ENCODE measurements at regions not wholly inside any gene's neighbourhood (a gene's known extent, or its start where the extent isn't known, plus 50 kb on each side); places are given as distances from the start of the nearest gene placed in this dataset.

DNA sequence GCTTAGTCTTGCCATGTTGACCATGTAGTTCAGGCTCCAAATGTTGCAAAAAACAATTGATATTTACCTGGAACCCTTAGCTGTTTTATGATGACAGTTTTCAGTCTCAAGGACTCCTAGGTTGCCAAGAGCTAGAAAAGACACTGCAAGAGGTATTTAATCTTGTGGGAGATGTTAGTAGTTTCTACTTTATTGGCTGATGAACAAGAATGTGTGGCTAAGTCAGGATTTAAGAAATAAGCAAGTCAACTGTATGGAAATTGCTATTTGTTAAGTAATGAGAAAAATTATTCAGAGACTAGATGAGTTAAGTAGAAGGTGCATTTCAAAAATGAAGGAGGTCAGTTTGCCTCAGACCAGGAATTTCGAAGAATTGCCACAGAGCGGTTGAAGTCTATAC, 639.7 kb upstream of the USP24 start:
- Histone ChIP-seq H3K4me3 (ENCODE audit: insufficient read depth, low read depth, low read length, poor library complexity, severe bottlenecking) (no peak overlapping the region), H3K27me3 (replicated peaks; ENCODE audit: control insufficient read depth, insufficient read depth, low read length, poor library complexity, severe bottlenecking) (no peaks in the 10 kb centered on the region), H3K4me1 (ENCODE audit: control insufficient read depth, insufficient read depth, low read length, poor library complexity, severe bottlenecking) (no peaks in the 10 kb centered on the region), H3K27ac (ENCODE audit: insufficient read depth, low read length, poor library complexity, severe bottlenecking) (no peak overlapping the region), H3K9me3 (ENCODE audit: control insufficient read depth, low read length) (no peaks in the 10 kb centered on the region), H3K36me3 (ENCODE audit: control insufficient read depth, insufficient read depth, low read length) (no peaks in the 10 kb centered on the region)
- no peak for DNase-seq

DNA sequence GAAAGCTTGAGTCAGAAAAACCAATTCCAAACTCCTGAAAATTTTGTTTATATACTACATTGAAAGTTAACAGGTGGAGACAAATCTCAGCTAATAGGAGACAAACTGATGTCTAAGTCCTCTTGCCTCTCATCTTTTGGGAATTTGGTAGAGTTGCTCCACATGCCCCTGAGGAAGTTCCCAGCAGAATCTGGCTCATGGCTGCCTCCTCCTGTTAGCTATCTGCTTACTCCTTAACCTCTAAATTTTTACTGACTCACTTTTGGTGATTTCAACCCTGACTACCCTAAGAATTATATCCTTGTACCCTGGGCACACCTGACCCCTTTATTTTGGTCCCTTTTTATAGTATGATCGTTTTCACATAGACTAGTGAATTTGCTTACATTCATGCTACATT, 633.7 kb upstream of the USP24 start:
- H3K9me3 ChIP-seq (ENCODE audit: control insufficient read depth, low read length) = no peaks in the 10 kb centered on the region
- no peak overlapping the region for H3K4me3 ChIP-seq (ENCODE audit: insufficient read depth, low read depth, low read length, poor library complexity, severe bottlenecking)
- no peak overlapping the region for H3K27ac ChIP-seq (ENCODE audit: insufficient read depth, low read length, poor library complexity, severe bottlenecking)
- no peaks in the 10 kb centered on the region for H3K36me3 ChIP-seq (ENCODE audit: control insufficient read depth, insufficient read depth, low read length)
- H3K27me3 ChIP-seq (replicated peaks; ENCODE audit: control insufficient read depth, insufficient read depth, low read length, poor library complexity, severe bottlenecking) = no peaks in the 10 kb centered on the region
- H3K4me1 ChIP-seq (ENCODE audit: control insufficient read depth, insufficient read depth, low read length, poor library complexity, severe bottlenecking) = no peaks in the 10 kb centered on the region
- no peak for DNase-seq

DNA sequence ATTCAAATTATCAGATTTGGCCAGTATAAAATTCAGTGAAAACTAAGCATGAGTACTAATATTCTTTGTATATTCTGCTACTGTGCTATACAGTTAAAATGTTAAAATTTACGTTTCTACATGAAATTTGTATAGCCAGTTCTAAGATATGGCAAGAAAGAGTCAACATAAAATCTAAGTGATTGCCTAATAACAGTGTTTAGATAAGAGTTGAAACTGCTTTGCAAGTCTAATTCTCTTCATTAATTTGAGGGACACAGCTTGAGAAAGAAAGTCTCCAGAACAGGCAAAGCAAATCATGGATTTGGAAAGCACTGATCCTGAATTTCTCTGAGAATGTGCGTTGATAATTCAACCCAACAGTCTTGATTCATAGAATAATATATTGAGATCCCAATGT, 630.9 kb upstream of the USP24 start:
- no peak overlapping the region for H3K27ac ChIP-seq (ENCODE audit: insufficient read depth, low read length, poor library complexity, severe bottlenecking)
- no peak overlapping the region for H3K4me3 ChIP-seq (ENCODE audit: insufficient read depth, low read depth, low read length, poor library complexity, severe bottlenecking)
- no peak for DNase-seq
- no peaks in the 10 kb centered on the region for H3K27me3 ChIP-seq (replicated peaks; ENCODE audit: control insufficient read depth, insufficient read depth, low read length, poor library complexity, severe bottlenecking)
- no peaks in the 10 kb centered on the region for H3K9me3 ChIP-seq (ENCODE audit: control insufficient read depth, low read length)
- H3K36me3 ChIP-seq (ENCODE audit: control insufficient read depth, insufficient read depth, low read length) = no peaks in the 10 kb centered on the region
- no peaks in the 10 kb centered on the region for H3K4me1 ChIP-seq (ENCODE audit: control insufficient read depth, insufficient read depth, low read length, poor library complexity, severe bottlenecking)

DNA sequence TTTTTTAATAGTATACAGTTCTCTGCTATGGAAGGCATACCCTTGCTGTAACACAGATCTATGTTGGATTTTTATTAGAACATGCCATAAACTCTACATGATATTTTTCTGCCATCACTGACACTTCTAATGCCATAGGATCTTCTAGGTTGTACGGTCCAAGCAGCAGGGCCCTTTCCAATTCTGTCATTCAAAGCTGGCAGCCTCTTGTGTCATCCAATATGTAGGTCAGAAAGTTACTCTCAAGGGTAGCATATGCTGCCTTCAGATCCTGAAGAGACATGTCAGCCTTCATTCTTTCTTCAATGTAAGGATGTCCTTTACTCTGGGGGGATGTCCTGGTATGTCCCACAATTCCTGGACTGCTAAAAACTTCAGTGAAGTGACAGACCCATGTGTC, 629.2 kb upstream of the USP24 start:
- H3K27ac ChIP-seq (ENCODE audit: insufficient read depth, low read length, poor library complexity, severe bottlenecking) = no peak overlapping the region
- H3K4me3 ChIP-seq (ENCODE audit: insufficient read depth, low read depth, low read length, poor library complexity, severe bottlenecking) = no peak overlapping the region
- H3K27me3 ChIP-seq (replicated peaks; ENCODE audit: control insufficient read depth, insufficient read depth, low read length, poor library complexity, severe bottlenecking) = no peaks in the 10 kb centered on the region
- H3K36me3 ChIP-seq (ENCODE audit: control insufficient read depth, insufficient read depth, low read length) = no peaks in the 10 kb centered on the region
- DNase-seq = no peak
- no peaks in the 10 kb centered on the region for H3K9me3 ChIP-seq (ENCODE audit: control insufficient read depth, low read length)
- H3K4me1 ChIP-seq (ENCODE audit: control insufficient read depth, insufficient read depth, low read length, poor library complexity, severe bottlenecking) = no peaks in the 10 kb centered on the region

DNA sequence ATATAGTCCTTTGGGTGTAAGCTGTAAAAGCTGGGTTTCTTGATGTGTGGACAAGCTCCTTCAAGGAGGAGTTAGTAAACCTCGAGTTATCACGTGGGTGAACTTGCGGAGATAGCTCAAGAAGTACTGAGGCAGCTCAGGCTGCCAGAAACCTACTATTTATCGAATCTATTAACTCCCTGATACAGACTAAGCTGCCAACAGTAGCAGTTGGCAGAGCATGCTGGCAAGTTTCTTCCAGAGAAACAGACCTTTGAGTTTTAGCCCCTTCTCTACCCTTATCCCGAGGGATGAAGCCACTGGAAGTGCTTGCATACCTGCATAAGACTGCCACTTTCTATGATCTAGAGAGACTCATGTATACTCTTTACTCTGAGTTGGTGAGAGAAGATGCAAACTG, 624.5 kb upstream of the USP24 start:
- Histone ChIP-seq H3K4me3 (ENCODE audit: insufficient read depth, low read depth, low read length, poor library complexity, severe bottlenecking) (no peak overlapping the region), H3K27me3 (replicated peaks; ENCODE audit: control insufficient read depth, insufficient read depth, low read length, poor library complexity, severe bottlenecking) (no peaks in the 10 kb centered on the region), H3K36me3 (ENCODE audit: control insufficient read depth, insufficient read depth, low read length) (no peaks in the 10 kb centered on the region), H3K9me3 (ENCODE audit: control insufficient read depth, low read length) (no peaks in the 10 kb centered on the region), H3K27ac (ENCODE audit: insufficient read depth, low read length, poor library complexity, severe bottlenecking) (no peak overlapping the region), H3K4me1 (ENCODE audit: control insufficient read depth, insufficient read depth, low read length, poor library complexity, severe bottlenecking) (no peaks in the 10 kb centered on the region)
- no peak for DNase-seq

DNA sequence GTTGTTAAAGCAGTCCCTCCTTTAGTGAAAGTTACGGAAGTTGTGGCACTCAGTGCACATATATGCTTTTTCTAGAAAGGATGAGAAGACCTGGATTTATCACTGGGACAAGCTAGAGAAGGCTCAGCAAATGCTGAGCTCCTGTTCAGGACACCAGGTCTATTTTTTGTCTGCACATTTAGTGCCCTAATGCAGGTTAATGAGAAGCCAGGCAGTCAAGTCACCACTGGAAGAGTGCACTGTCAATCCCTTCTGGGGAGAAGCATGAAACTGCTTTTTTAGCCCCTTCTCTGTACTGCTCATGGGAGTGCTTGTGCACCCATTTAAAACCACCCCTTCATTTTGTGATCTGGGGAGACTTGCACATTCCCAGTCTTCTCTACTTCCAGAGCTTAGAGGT, 624.1 kb upstream of the USP24 start:
- no peak overlapping the region for H3K4me3 ChIP-seq (ENCODE audit: insufficient read depth, low read depth, low read length, poor library complexity, severe bottlenecking)
- H3K27ac ChIP-seq (ENCODE audit: insufficient read depth, low read length, poor library complexity, severe bottlenecking) = no peak overlapping the region
- no peaks in the 10 kb centered on the region for H3K9me3 ChIP-seq (ENCODE audit: control insufficient read depth, low read length)
- DNase-seq = no peak
- no peaks in the 10 kb centered on the region for H3K4me1 ChIP-seq (ENCODE audit: control insufficient read depth, insufficient read depth, low read length, poor library complexity, severe bottlenecking)
- H3K36me3 ChIP-seq (ENCODE audit: control insufficient read depth, insufficient read depth, low read length) = no peaks in the 10 kb centered on the region
- H3K27me3 ChIP-seq (replicated peaks; ENCODE audit: control insufficient read depth, insufficient read depth, low read length, poor library complexity, severe bottlenecking) = no peaks in the 10 kb centered on the region

DNA sequence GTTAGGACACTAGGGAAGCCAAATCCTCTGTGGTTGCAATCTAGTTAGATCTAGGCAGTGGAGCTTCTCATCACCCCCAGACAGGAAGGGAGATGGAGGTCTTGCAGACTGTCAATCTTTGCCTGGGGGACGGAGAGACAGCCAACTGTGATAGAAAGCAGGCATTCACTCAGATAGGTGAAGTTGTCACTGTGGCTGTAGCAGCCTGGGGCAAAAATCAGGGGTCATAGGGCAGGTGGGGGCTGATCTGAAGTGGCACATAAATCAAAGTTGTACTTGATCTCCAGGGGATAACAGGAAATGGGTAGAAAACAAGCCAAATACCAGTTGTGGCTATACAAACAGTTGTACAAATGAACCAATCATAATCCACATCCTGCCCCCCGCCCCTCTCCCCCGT, 620.9 kb upstream of the USP24 start:
- no peak overlapping the region for H3K27ac ChIP-seq (ENCODE audit: insufficient read depth, low read length, poor library complexity, severe bottlenecking)
- H3K4me1 ChIP-seq (ENCODE audit: control insufficient read depth, insufficient read depth, low read length, poor library complexity, severe bottlenecking) = no peaks in the 10 kb centered on the region
- no peaks in the 10 kb centered on the region for H3K9me3 ChIP-seq (ENCODE audit: control insufficient read depth, low read length)
- H3K36me3 ChIP-seq (ENCODE audit: control insufficient read depth, insufficient read depth, low read length) = no peaks in the 10 kb centered on the region
- no peak overlapping the region for H3K4me3 ChIP-seq (ENCODE audit: insufficient read depth, low read depth, low read length, poor library complexity, severe bottlenecking)
- no peaks in the 10 kb centered on the region for H3K27me3 ChIP-seq (replicated peaks; ENCODE audit: control insufficient read depth, insufficient read depth, low read length, poor library complexity, severe bottlenecking)
- no peak for DNase-seq

DNA sequence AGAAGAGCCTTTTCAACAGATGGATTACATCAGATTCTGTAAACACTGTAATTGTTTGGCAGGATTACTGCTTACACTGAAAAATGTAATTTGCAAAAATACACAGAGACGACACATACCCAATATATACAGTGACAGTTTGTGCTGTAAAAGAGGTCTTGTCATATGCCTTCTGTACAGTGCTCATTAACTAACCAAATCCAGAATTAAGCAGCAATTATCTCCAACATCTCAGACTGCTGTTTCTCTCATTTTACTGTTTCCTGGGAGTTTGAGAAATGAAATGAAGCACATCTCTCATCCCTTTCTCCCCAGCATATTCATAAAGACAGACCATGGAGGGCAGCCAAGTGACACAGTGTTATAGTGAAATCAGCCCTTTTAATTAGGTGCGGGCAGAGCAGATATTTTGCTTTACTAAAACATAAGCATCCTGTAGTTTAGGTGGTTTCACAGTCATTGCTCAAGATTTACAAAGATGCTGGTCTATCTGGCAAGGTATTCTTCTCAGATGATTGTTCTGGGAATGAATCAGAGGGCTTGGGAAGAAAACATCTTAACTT, 618.4 kb upstream of the USP24 start:
- Histone ChIP-seq H3K27ac (ENCODE audit: insufficient read depth, low read length, poor library complexity, severe bottlenecking) (no peak overlapping the region), H3K9me3 (ENCODE audit: control insufficient read depth, low read length) (no peaks in the 10 kb centered on the region), H3K27me3 (replicated peaks; ENCODE audit: control insufficient read depth, insufficient read depth, low read length, poor library complexity, severe bottlenecking) (no peaks in the 10 kb centered on the region), H3K4me3 (ENCODE audit: insufficient read depth, low read depth, low read length, poor library complexity, severe bottlenecking) (no peak overlapping the region), H3K4me1 (ENCODE audit: control insufficient read depth, insufficient read depth, low read length, poor library complexity, severe bottlenecking) (no peaks in the 10 kb centered on the region), H3K36me3 (ENCODE audit: control insufficient read depth, insufficient read depth, low read length) (no peaks in the 10 kb centered on the region)
- no peak for DNase-seq

DNA sequence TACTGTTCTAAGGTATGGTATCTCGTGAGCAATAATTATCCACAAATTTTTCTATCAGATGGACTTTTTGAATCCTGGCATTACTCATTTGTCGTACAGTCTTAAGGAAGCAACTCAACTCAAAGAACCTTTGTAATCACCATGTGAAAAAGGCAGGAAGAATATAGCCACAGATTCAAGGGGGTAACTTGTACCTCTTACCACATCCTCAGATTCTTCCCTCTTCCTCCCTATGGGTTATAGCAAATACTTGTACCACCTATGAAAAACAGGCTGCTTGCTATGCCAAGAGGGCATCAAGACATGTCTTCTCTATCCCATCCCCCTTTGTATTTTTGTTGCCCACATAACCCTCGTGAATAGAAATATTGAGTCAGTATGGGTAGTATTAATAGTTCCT, 616.6 kb upstream of the USP24 start:
- Histone ChIP-seq H3K4me3 (ENCODE audit: insufficient read depth, low read depth, low read length, poor library complexity, severe bottlenecking) (no peak overlapping the region), H3K27ac (ENCODE audit: insufficient read depth, low read length, poor library complexity, severe bottlenecking) (no peak overlapping the region), H3K9me3 (ENCODE audit: control insufficient read depth, low read length) (no peaks in the 10 kb centered on the region), H3K4me1 (ENCODE audit: control insufficient read depth, insufficient read depth, low read length, poor library complexity, severe bottlenecking) (no peaks in the 10 kb centered on the region), H3K36me3 (ENCODE audit: control insufficient read depth, insufficient read depth, low read length) (no peaks in the 10 kb centered on the region), H3K27me3 (replicated peaks; ENCODE audit: control insufficient read depth, insufficient read depth, low read length, poor library complexity, severe bottlenecking) (no peaks in the 10 kb centered on the region)
- no peak for DNase-seq

DNA sequence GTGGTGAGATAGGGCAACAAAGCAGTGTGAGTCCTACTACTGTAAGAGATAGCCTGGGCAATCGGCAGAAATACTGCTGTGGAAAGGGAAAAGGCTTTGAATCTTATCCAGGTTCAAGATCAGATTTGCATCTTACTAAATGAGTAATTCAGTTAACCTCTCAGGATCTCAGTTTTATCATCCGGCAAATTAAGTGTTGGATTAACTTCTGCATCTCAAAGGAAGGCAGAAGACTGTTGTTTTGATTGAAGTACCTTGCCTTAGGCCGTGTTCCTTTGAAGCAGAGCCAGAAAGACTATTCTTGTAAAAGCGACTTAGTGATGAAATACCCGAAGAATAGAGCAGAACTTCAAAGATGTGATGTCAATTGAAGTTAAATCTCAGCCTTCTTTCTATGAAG, 612.9 kb upstream of the USP24 start:
- H3K36me3 ChIP-seq (ENCODE audit: control insufficient read depth, insufficient read depth, low read length) = no peaks in the 10 kb centered on the region
- DNase-seq = no peak
- no peaks in the 10 kb centered on the region for H3K4me1 ChIP-seq (ENCODE audit: control insufficient read depth, insufficient read depth, low read length, poor library complexity, severe bottlenecking)
- no peak overlapping the region for H3K27ac ChIP-seq (ENCODE audit: insufficient read depth, low read length, poor library complexity, severe bottlenecking)
- H3K27me3 ChIP-seq (replicated peaks; ENCODE audit: control insufficient read depth, insufficient read depth, low read length, poor library complexity, severe bottlenecking) = no peaks in the 10 kb centered on the region
- no peaks in the 10 kb centered on the region for H3K9me3 ChIP-seq (ENCODE audit: control insufficient read depth, low read length)
- H3K4me3 ChIP-seq (ENCODE audit: insufficient read depth, low read depth, low read length, poor library complexity, severe bottlenecking) = no peak overlapping the region

DNA sequence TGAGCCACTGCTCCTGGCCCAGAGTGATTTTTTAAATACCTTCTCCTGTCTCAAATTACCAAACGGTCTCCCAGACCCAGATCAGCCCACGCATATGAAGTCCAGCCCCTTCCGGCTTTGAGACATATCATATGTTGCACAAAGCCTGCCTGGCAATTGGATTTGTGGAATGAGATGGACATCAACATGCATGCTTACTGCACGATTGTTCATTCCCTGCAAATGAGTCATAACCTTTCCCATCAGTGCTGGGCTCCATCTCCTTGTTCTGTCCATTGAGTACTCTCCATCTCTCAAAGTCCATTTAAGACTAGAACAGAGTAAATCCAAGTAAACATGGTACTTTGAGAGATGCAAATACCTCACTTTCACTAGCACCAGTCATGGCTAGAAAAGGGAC, 612.2 kb upstream of the USP24 start:
- no peak overlapping the region for H3K4me3 ChIP-seq (ENCODE audit: insufficient read depth, low read depth, low read length, poor library complexity, severe bottlenecking)
- no peak overlapping the region for H3K27ac ChIP-seq (ENCODE audit: insufficient read depth, low read length, poor library complexity, severe bottlenecking)
- DNase-seq = no peak
- H3K27me3 ChIP-seq (replicated peaks; ENCODE audit: control insufficient read depth, insufficient read depth, low read length, poor library complexity, severe bottlenecking) = no peaks in the 10 kb centered on the region
- no peaks in the 10 kb centered on the region for H3K36me3 ChIP-seq (ENCODE audit: control insufficient read depth, insufficient read depth, low read length)
- no peaks in the 10 kb centered on the region for H3K9me3 ChIP-seq (ENCODE audit: control insufficient read depth, low read length)
- H3K4me1 ChIP-seq (ENCODE audit: control insufficient read depth, insufficient read depth, low read length, poor library complexity, severe bottlenecking) = no peaks in the 10 kb centered on the region
